ES-I3 (cell line): ENCODE measurements at regions not wholly inside any gene's neighbourhood (a gene's known extent, or its start where the extent isn't known, plus 50 kb on each side); places are given as distances from the start of the nearest gene placed in this dataset.

Experiments used
- H3K36me3 ChIP-seq: 2 replicates; pipeline ENCODE4 v1.6.1; 2013; ENCODE audit warnings: mild to moderate bottlenecking, low read length, control low read depth, moderate library complexity; ENCODE audit not compliant: insufficient read depth
- H3K4me1 ChIP-seq: 2 replicates; pipeline ENCODE4 v1.6.1; 2013; ENCODE audit warnings: mild to moderate bottlenecking, control low read depth, low read length; ENCODE audit not compliant: insufficient read depth
- H3K9ac ChIP-seq: 2 replicates; pipeline ENCODE4 v1.6.1; 2013; ENCODE audit warnings: low read depth, mild to moderate bottlenecking, low read length, moderate library complexity
- H3K9me3 ChIP-seq: 2 replicates; pipeline ENCODE4 v1.6.1; 2013; ENCODE audit warnings: mild to moderate bottlenecking, low read length, moderate library complexity; ENCODE audit not compliant: control insufficient read depth, insufficient read depth

GRCh38 chr7:140230861-140231770, 54.3 kb upstream of the KDM7A start:
- Histone ChIP-seq H3K4me1 (no peaks in the 10 kb centered on the region), H3K36me3 (no peaks in the 10 kb centered on the region), H3K9me3 (no peaks in the 10 kb centered on the region), H3K9ac (peak overlapping the region; percentile 55)

- Histone ChIP-seq H3K9ac (peak overlapping the region; percentile 55), H3K36me3 (no peaks in the 10 kb centered on the region), H3K4me1 (no peaks in the 10 kb centered on the region), H3K9me3 (no peaks in the 10 kb centered on the region)
Observed at GRCh38 chr7:140230516-140230860, 53.7 kb upstream of the KDM7A start.

GRCh38 chr7:140229591-140230515, 53.1 kb upstream of the KDM7A start:
- Histone ChIP-seq H3K36me3 (no peaks in the 10 kb centered on the region), H3K9ac (peak overlapping the region; percentile 55), H3K4me1 (no peaks in the 10 kb centered on the region), H3K9me3 (no peaks in the 10 kb centered on the region)

- H3K9ac ChIP-seq = no peak overlapping the region
- no peaks in the 10 kb centered on the region for H3K36me3 ChIP-seq
- H3K9me3 ChIP-seq = no peaks in the 10 kb centered on the region
- no peaks in the 10 kb centered on the region for H3K4me1 ChIP-seq
Observed at GRCh38 chr7:140229101-140229525, 52.3 kb upstream of the KDM7A start.
